ENCODE measurements at regions not wholly inside any gene's neighbourhood (a gene's known extent, or its start where the extent isn't known, plus 50 kb on each side); places are given as distances from the start of the nearest gene placed in this dataset.

GRCh38 chr19:31513841-31514240 lies 164.6 kb upstream of the TSHZ3 start (continued):
- TF ChIP-seq SAP30 (IDR thresholded peaks at IDR 0.05; ENCODE audit: insufficient read depth, insufficient replicate concordance, low read length), result no peak
- TF ChIP-seq RNF2 (IDR thresholded peaks at IDR 0.05; ENCODE audit: borderline replicate concordance, low read depth, low read length, missing control alignments, poor library complexity, severe bottlenecking), result no peak
